Vagina (tissue), 2 donors: ENCODE measurements at regions not wholly inside any gene's neighbourhood (a gene's known extent, or its start where the extent isn't known, plus 50 kb on each side); places are given as distances from the start of the nearest gene placed in this dataset.

ENCODE experiments used
- POLR2A ChIP-seq, 2 donors: fragments of 450-650 bp; IDR thresholded peaks; one replicate each; pipeline ENCODE4 v1.6.1; 2017; ENCODE audit warnings: antibody characterized with exemption in 2 of 2, mild to moderate bottlenecking in 2 of 2, moderate library complexity in 2 of 2
- TF ChIP-seq, protein P1 (sequence below), 3 experiments: fragments of 450-650 bp in 2 of 3; fragments of 200-600 bp in 1 of 3; sonication (generic) in 1 of 3; IDR thresholded peaks; one replicate each; pipeline ENCODE4 v1.5.1; 2017 to 2019; ENCODE audit warnings: antibody characterized with exemption in 3 of 3, mild to moderate bottlenecking in 2 of 3, moderate library complexity in 2 of 3

DNA sequence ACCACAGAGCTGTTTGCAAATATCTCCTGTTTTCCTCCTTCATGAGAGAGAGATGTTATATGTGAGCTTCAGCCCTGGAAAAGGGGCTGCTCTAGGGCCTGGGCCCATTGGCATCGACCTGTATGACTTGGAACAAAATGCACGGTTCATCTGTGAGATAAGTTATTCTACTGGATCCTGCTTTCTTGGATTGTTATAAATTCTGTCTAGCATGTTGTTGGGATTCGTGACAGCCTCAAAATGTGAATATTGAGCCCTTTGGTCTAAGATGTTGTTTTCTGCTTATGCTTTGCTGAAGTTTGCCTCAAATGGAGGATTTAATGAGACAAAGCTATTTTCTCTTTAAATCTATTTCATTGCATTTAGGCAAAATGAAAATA lies 372.9 kb downstream of the EN1 start:
- no peak for TF ChIP-seq POLR2A (IDR thresholded peaks at IDR 0.05)
- TF ChIP-seq, protein P1, sequence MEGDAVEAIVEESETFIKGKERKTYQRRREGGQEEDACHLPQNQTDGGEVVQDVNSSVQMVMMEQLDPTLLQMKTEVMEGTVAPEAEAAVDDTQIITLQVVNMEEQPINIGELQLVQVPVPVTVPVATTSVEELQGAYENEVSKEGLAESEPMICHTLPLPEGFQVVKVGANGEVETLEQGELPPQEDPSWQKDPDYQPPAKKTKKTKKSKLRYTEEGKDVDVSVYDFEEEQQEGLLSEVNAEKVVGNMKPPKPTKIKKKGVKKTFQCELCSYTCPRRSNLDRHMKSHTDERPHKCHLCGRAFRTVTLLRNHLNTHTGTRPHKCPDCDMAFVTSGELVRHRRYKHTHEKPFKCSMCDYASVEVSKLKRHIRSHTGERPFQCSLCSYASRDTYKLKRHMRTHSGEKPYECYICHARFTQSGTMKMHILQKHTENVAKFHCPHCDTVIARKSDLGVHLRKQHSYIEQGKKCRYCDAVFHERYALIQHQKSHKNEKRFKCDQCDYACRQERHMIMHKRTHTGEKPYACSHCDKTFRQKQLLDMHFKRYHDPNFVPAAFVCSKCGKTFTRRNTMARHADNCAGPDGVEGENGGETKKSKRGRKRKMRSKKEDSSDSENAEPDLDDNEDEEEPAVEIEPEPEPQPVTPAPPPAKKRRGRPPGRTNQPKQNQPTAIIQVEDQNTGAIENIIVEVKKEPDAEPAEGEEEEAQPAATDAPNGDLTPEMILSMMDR (IDR thresholded peaks at IDR 0.05), result no peak
